ENCODE measurements at regions not wholly inside any gene's neighbourhood (a gene's known extent, or its start where the extent isn't known, plus 50 kb on each side); places are given as distances from the start of the nearest gene placed in this dataset.

- no peak for DNase-seq
- H3K4me2 ChIP-seq: no peak overlapping the region
- H3K27ac ChIP-seq (ENCODE audit: low read depth in 2 of 2, low read length in 1 of 2): no peak overlapping the region
- ChIA-PET CTCF (interaction anchor here (0.5 kb wide), 1 partner anchor 37 kb away, joined by 3 read pairs; no protein-coding TSS in a partner anchor), POLR2A (no interaction called here)
- no peak overlapping the region for H3K4me3 ChIP-seq (ENCODE audit: low read depth in 2 of 2, low read length in 1 of 2)
- WGBS (ENCODE audit: low lambda C conversion rate): 83% methylated on average over 3 of the region's 3 CpGs
- no peaks in the 10 kb centered on the region for H3F3A ChIP-seq (replicated peaks; ENCODE audit: insufficient read depth)
- TF ChIP-seq MEF2A (IDR thresholded peaks at IDR 0.05; ENCODE audit: borderline replicate concordance, low read depth): no peak
- TF ChIP-seq ELF1 (IDR thresholded peaks at IDR 0.05): no peak
- TF ChIP-seq NRF1 (IDR thresholded peaks at IDR 0.05; ENCODE audit: low read depth, low read length): no peak
- TF ChIP-seq USF1 (IDR thresholded peaks at IDR 0.05; ENCODE audit: borderline replicate concordance, low read depth): no peak
- TF ChIP-seq REST (IDR thresholded peaks at IDR 0.05; ENCODE audit: low read depth, low read length): no peak
- TF ChIP-seq EZH2phosphoT487 (IDR thresholded peaks at IDR 0.05; ENCODE audit: borderline replicate concordance, low read depth): no peak
- TF ChIP-seq MAX (IDR thresholded peaks at IDR 0.05; ENCODE audit: low read depth): no peak
- TF ChIP-seq TAF1 (IDR thresholded peaks at IDR 0.05; ENCODE audit: borderline replicate concordance, low read depth, low read length): no peak
- no peak for TF ChIP-seq SMC3 (IDR thresholded peaks at IDR 0.05; ENCODE audit: low read depth, low read length)
- no peak for TF ChIP-seq FOXJ3 (CRISPR knock-in tag; IDR thresholded peaks at IDR 0.05)
- no peak for TF ChIP-seq ZBTB33 (IDR thresholded peaks at IDR 0.05; ENCODE audit: borderline replicate concordance, low read depth)
- no peak for TF ChIP-seq USF2 (IDR thresholded peaks at IDR 0.05; ENCODE audit: borderline replicate concordance, low read depth, low read length)
- TF ChIP-seq MXI1 (IDR thresholded peaks at IDR 0.05; ENCODE audit: low read depth, low read length): no peak
- no peak for TF ChIP-seq GABPA (IDR thresholded peaks at IDR 0.05; ENCODE audit: low read depth)
- TF ChIP-seq IRF3 (IDR thresholded peaks at IDR 0.05; ENCODE audit: low read depth, low read length): no peak
- TF ChIP-seq EP300 (IDR thresholded peaks at IDR 0.05; ENCODE audit: borderline replicate concordance in 1 of 2, low read depth in 1 of 2, low read length in 1 of 2): no peak
- no peak for TF ChIP-seq PBX3 (IDR thresholded peaks at IDR 0.05)
- no peak for TF ChIP-seq CTCF (IDR thresholded peaks at IDR 0.05)
- TF ChIP-seq NFIC (IDR thresholded peaks at IDR 0.05; ENCODE audit: borderline replicate concordance): no peak
- no peaks in the 10 kb centered on the region for H3K36me3 ChIP-seq (replicated peaks in 1 of 2; ENCODE audit: control insufficient read depth in 1 of 2, insufficient read depth in 2 of 2, low read length in 1 of 2)
- H3K9ac ChIP-seq: no peak overlapping the region
- H3K9me3 ChIP-seq: no peaks in the 10 kb centered on the region
- H3K79me2 ChIP-seq (ENCODE audit: insufficient read depth): no peaks in the 10 kb centered on the region
- no peaks in the 10 kb centered on the region for H3K4me1 ChIP-seq (ENCODE audit: control insufficient read depth in 1 of 2, insufficient read depth in 2 of 2, low read depth in 1 of 2, low read length in 1 of 2)
- H2AFZ ChIP-seq (ENCODE audit: low read depth): no peak overlapping the region
- H4K20me1 ChIP-seq (ENCODE audit: insufficient read depth): no peaks in the 10 kb centered on the region
- H3K9me2 ChIP-seq: no peaks in the 10 kb centered on the region
- no peaks in the 10 kb centered on the region for H3K27me3 ChIP-seq (ENCODE audit: insufficient read depth)
Measured at GRCh38 chr11:86129740-86130540, 61.1 kb upstream of the PICALM start.

Data from SK-N-SH (cell line).